B cell (primary cell): ENCODE measurements at regions not wholly inside any gene's neighbourhood (a gene's known extent, or its start where the extent isn't known, plus 50 kb on each side); places are given as distances from the start of the nearest gene placed in this dataset.

ENCODE experiments used
- EZH2 ChIP-seq: IDR thresholded peaks from 2 replicates; pipeline ENCODE4 v1.6.1; 2012; ENCODE audit warnings: borderline replicate concordance, low read depth, mild to moderate bottlenecking, moderate library complexity, low read length; ENCODE audit not compliant: insufficient read depth, poor library complexity, severe bottlenecking
- TF ChIP-seq, protein P1 (sequence below): fragments of 200-600 bp; IDR thresholded peaks from one replicate; pipeline ENCODE4 v1.8.0; 2022; ENCODE audit warnings: antibody characterized with exemption, mild to moderate bottlenecking

GRCh38 chr13:31385540-31385939 lies 185.8 kb downstream of the B3GLCT start:
- TF ChIP-seq, protein P1, sequence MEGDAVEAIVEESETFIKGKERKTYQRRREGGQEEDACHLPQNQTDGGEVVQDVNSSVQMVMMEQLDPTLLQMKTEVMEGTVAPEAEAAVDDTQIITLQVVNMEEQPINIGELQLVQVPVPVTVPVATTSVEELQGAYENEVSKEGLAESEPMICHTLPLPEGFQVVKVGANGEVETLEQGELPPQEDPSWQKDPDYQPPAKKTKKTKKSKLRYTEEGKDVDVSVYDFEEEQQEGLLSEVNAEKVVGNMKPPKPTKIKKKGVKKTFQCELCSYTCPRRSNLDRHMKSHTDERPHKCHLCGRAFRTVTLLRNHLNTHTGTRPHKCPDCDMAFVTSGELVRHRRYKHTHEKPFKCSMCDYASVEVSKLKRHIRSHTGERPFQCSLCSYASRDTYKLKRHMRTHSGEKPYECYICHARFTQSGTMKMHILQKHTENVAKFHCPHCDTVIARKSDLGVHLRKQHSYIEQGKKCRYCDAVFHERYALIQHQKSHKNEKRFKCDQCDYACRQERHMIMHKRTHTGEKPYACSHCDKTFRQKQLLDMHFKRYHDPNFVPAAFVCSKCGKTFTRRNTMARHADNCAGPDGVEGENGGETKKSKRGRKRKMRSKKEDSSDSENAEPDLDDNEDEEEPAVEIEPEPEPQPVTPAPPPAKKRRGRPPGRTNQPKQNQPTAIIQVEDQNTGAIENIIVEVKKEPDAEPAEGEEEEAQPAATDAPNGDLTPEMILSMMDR, result no peak
- TF ChIP-seq EZH2, result no peak
